ENCODE measurements at regions not wholly inside any gene's neighbourhood (a gene's known extent, or its start where the extent isn't known, plus 50 kb on each side); places are given as distances from the start of the nearest gene placed in this dataset.

GRCh38 chr5:8606231-8606630, 737.3 kb downstream of the MTRR start:
- no peak for TF ChIP-seq EZH2phosphoT487 (IDR thresholded peaks at IDR 0.05; ENCODE audit: borderline replicate concordance, low read depth)
- TF ChIP-seq USF1 (IDR thresholded peaks at IDR 0.05; ENCODE audit: borderline replicate concordance, low read depth): no peak
- no peak for TF ChIP-seq REST (IDR thresholded peaks at IDR 0.05; ENCODE audit: low read depth, low read length)
- no peak for TF ChIP-seq GABPA (IDR thresholded peaks at IDR 0.05; ENCODE audit: low read depth)
- TF ChIP-seq FOXJ3 (CRISPR knock-in tag; IDR thresholded peaks at IDR 0.05): no peak
- no peak for TF ChIP-seq CHD2 (IDR thresholded peaks at IDR 0.05; ENCODE audit: low read length, partially characterized antibody)
- TF ChIP-seq NRF1 (IDR thresholded peaks at IDR 0.05; ENCODE audit: low read depth, low read length): no peak
- TF ChIP-seq YY1 (IDR thresholded peaks at IDR 0.05; ENCODE audit: low read depth): no peak
- no peak for TF ChIP-seq RAD21 (IDR thresholded peaks at IDR 0.05; ENCODE audit: low read length)
- TF ChIP-seq SMC3 (IDR thresholded peaks at IDR 0.05; ENCODE audit: low read depth, low read length): no peak
- TF ChIP-seq RCOR1 (IDR thresholded peaks at IDR 0.05; ENCODE audit: low read length): no peak
- TF ChIP-seq CTCF (IDR thresholded peaks at IDR 0.05): no peak
- no peak for TF ChIP-seq TEAD4 (IDR thresholded peaks at IDR 0.05; ENCODE audit: borderline replicate concordance, insufficient read depth)
- no peak for TF ChIP-seq MEF2A (IDR thresholded peaks at IDR 0.05; ENCODE audit: borderline replicate concordance, low read depth)
- no peak for TF ChIP-seq IRF3 (IDR thresholded peaks at IDR 0.05; ENCODE audit: low read depth, low read length)
- TF ChIP-seq POLR2AphosphoS5 (IDR thresholded peaks at IDR 0.05; ENCODE audit: low read depth, low read length): no peak
- no peak for TF ChIP-seq RFX5 (IDR thresholded peaks at IDR 0.05; ENCODE audit: low read length)
- TF ChIP-seq ELF1 (IDR thresholded peaks at IDR 0.05): no peak
- Histone ChIP-seq H2AFZ (ENCODE audit: low read depth) (no peak overlapping the region), H3K27me3 (ENCODE audit: insufficient read depth) (no peaks in the 10 kb centered on the region), H3K36me3 (replicated peaks in 1 of 2; ENCODE audit: control insufficient read depth in 1 of 2, insufficient read depth in 2 of 2, low read length in 1 of 2) (no peaks in the 10 kb centered on the region), H3K4me2 (no peak overlapping the region), H3K4me1 (ENCODE audit: control insufficient read depth in 1 of 2, insufficient read depth in 2 of 2, low read depth in 1 of 2, low read length in 1 of 2) (no peaks in the 10 kb centered on the region), H4K20me1 (ENCODE audit: insufficient read depth) (no peaks in the 10 kb centered on the region), H3K9ac (no peak overlapping the region), H3K4me3 (ENCODE audit: low read depth in 2 of 2, low read length in 1 of 2) (no peak overlapping the region), H3K9me2 (no peaks in the 10 kb centered on the region), H3K27ac (ENCODE audit: low read depth in 2 of 2, low read length in 1 of 2) (no peak overlapping the region), H3K9me3 (no peaks in the 10 kb centered on the region), H3K79me2 (ENCODE audit: insufficient read depth) (no peaks in the 10 kb centered on the region), H3F3A (replicated peaks; ENCODE audit: insufficient read depth) (no peaks in the 10 kb centered on the region)
- DNase-seq: no peak
- POLR2A ChIA-PET: no interaction called here
- CTCF ChIA-PET: no interaction called here

All from SK-N-SH (cell line).